ENCODE measurements at regions not wholly inside any gene's neighbourhood (a gene's known extent, or its start where the extent isn't known, plus 50 kb on each side); places are given as distances from the start of the nearest gene placed in this dataset.
A peak's percentile ranks its signal among the peaks of the same experiment; 100 is the strongest.

- no peak for TF ChIP-seq CTCF (conservative IDR thresholded peaks at IDR 0.05; ENCODE audit: low read depth in 2 of 2)
- TF ChIP-seq JUNB (IDR thresholded peaks at IDR 0.05; ENCODE audit: unreplicated experiment), result no peak
- TF ChIP-seq REST (IDR thresholded peaks at IDR 0.05; ENCODE audit: unreplicated experiment), result no peak
Measured at GRCh38 chr12:47558625-47559345, 147.0 kb downstream of the RPAP3 start (continued).

GRCh38 chr12:47557386-47557785, 148.4 kb downstream of the RPAP3 start:
- Histone ChIP-seq H3K4me3 (no peak overlapping the region), H3K36me3 (ENCODE audit: insufficient read depth) (peaks cover 15% of the 10 kb centered on the region), H3K9me2 (ENCODE audit: insufficient read depth) (peaks cover 10% of the 10 kb centered on the region; the same call in 1 of the 2 replicates), H3K4me1 (ENCODE audit: insufficient read depth) (no peaks in the 10 kb centered on the region), H3K27ac (ENCODE audit: low read depth) (no peak overlapping the region), H2AFZ (peak overlapping the region; percentile 45), H3F3A (replicated peaks; ENCODE audit: low read depth) (no peaks in the 10 kb centered on the region), H3K79me2 (replicated peaks; ENCODE audit: insufficient read depth) (no peaks in the 10 kb centered on the region), H3K27me3 (ENCODE audit: insufficient read depth) (no peaks in the 10 kb centered on the region), H3K4me2 (no peak overlapping the region), H4K20me1 (replicated peaks; ENCODE audit: insufficient read depth) (no peaks in the 10 kb centered on the region)
- Mint-ChIP-seq H3K4me3 (no peak overlapping the region), H3K27ac (no peak overlapping the region), H3K9me3 (peaks cover 23% of the 10 kb centered on the region), H3K4me1 (peaks cover 4% of the 10 kb centered on the region), H3K27me3 (ENCODE audit: insufficient read depth, low read depth, poor library complexity) (no peaks in the 10 kb centered on the region), H3K36me3 (ENCODE audit: low read depth) (peaks cover 20% of the 10 kb centered on the region)
- peak; percentile 35 for DNase-seq (ENCODE audit: low spot score)
- no peak for ATAC-seq
- no peak for TF ChIP-seq ZNF462 (CRISPR knock-in tag; IDR thresholded peaks at IDR 0.05)
- TF ChIP-seq ETS1 (IDR thresholded peaks at IDR 0.05), result no peak
- TF ChIP-seq REST (IDR thresholded peaks at IDR 0.05; ENCODE audit: unreplicated experiment), result no peak
- TF ChIP-seq JUNB (IDR thresholded peaks at IDR 0.05; ENCODE audit: unreplicated experiment), result no peak
- no peak for TF ChIP-seq ZNF114 (CRISPR knock-in tag; IDR thresholded peaks at IDR 0.05)

All from GM23338 (cell line).